ENCODE measurements at regions not wholly inside any gene's neighbourhood (a gene's known extent, or its start where the extent isn't known, plus 50 kb on each side); places are given as distances from the start of the nearest gene placed in this dataset.

- Histone ChIP-seq H3K9me3 (no peaks in the 10 kb centered on the region), H3K36me3 (no peaks in the 10 kb centered on the region), H3K4me3 (ENCODE audit: low read depth in 1 of 2, low read length in 1 of 2) (no peak overlapping the region), H3K27ac (no peak overlapping the region), H3K27me3 (no peaks in the 10 kb centered on the region), H3K4me1 (ENCODE audit: control insufficient read depth in 1 of 2, insufficient read depth in 1 of 2, low read depth in 1 of 2, low read length in 1 of 2) (no peaks in the 10 kb centered on the region)
- TF ChIP-seq, protein P1, sequence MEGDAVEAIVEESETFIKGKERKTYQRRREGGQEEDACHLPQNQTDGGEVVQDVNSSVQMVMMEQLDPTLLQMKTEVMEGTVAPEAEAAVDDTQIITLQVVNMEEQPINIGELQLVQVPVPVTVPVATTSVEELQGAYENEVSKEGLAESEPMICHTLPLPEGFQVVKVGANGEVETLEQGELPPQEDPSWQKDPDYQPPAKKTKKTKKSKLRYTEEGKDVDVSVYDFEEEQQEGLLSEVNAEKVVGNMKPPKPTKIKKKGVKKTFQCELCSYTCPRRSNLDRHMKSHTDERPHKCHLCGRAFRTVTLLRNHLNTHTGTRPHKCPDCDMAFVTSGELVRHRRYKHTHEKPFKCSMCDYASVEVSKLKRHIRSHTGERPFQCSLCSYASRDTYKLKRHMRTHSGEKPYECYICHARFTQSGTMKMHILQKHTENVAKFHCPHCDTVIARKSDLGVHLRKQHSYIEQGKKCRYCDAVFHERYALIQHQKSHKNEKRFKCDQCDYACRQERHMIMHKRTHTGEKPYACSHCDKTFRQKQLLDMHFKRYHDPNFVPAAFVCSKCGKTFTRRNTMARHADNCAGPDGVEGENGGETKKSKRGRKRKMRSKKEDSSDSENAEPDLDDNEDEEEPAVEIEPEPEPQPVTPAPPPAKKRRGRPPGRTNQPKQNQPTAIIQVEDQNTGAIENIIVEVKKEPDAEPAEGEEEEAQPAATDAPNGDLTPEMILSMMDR (IDR thresholded peaks at IDR 0.05) = no peak
Measured at GRCh38 chr1:80241566-80241965, 1235.0 kb upstream of the ADGRL4 start.

DNA sequence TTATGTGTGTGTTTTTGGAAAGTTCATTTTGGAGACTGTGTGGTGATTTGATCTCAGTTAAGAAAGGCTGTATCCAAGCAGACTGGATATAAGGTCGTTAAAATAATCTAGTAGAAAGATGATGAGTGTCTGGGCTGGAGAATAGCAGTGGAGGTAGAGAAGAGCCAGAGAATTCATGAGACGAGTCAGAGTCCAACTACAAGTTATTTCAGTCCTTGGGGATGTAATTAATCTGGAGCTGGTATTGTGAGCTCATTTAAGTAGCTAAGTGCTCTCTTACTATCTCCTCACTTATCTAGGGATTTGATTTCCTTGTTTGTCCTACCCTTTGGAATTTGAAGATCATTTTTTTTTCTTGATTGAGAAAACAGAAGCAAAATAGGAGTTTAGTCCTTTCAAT lies 1219.0 kb upstream of the ADGRL4 start:
- TF ChIP-seq, protein P1 (IDR thresholded peaks at IDR 0.05) = no peak
- Histone ChIP-seq H3K4me3 (ENCODE audit: low read depth in 1 of 2, low read length in 1 of 2) (no peak overlapping the region), H3K4me1 (ENCODE audit: control insufficient read depth in 1 of 2, insufficient read depth in 1 of 2, low read depth in 1 of 2, low read length in 1 of 2) (no peaks in the 10 kb centered on the region), H3K9me3 (no peaks in the 10 kb centered on the region), H3K36me3 (no peaks in the 10 kb centered on the region), H3K27ac (no peak overlapping the region), H3K27me3 (no peaks in the 10 kb centered on the region)

DNA sequence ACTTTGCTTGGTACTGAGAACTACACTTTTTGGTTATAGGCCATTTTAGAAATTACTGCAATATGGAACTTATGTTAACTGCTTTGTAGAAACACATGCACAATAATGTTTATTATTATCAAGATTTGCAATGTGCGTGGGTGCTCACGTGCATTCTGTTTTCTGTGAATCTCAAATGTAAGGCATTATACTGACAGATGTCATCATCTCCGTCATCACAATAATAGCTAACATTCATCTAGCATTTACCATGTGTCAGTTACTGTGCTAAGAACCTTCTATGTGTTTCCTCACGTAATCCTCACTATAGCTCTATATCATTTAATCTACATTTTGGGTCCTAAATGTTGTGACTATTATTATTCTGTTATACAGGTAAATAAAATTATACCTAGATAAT lies 1214.8 kb upstream of the ADGRL4 start:
- Histone ChIP-seq H3K9me3 (no peaks in the 10 kb centered on the region), H3K27me3 (no peaks in the 10 kb centered on the region), H3K27ac (no peak overlapping the region), H3K4me1 (ENCODE audit: control insufficient read depth in 1 of 2, insufficient read depth in 1 of 2, low read depth in 1 of 2, low read length in 1 of 2) (no peaks in the 10 kb centered on the region), H3K4me3 (ENCODE audit: low read depth in 1 of 2, low read length in 1 of 2) (no peak overlapping the region), H3K36me3 (no peaks in the 10 kb centered on the region)
- TF ChIP-seq, protein P1 (IDR thresholded peaks at IDR 0.05) = no peak

DNA sequence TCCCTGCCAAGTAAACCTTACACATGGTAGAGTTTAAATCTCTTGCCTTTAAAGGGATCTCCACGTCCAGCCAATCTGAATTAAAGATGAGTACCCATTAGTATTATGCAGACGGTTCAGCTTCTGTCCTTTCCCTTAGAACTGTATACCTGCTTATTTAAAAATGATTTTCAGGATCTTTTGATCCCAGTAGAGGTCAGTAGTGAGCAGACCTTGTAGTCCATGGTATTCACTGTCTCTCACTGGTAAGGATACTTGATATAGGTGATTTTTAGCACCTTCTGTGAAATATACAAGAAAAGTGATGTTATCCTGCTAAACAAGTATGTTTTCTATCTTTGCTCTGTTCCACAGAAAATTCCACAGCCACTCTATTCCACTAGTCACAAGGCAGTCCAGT lies 1211.6 kb upstream of the ADGRL4 start:
- Histone ChIP-seq H3K4me3 (ENCODE audit: low read depth in 1 of 2, low read length in 1 of 2) (no peak overlapping the region), H3K27ac (no peak overlapping the region), H3K27me3 (no peaks in the 10 kb centered on the region), H3K36me3 (no peaks in the 10 kb centered on the region), H3K9me3 (no peaks in the 10 kb centered on the region), H3K4me1 (ENCODE audit: control insufficient read depth in 1 of 2, insufficient read depth in 1 of 2, low read depth in 1 of 2, low read length in 1 of 2) (no peaks in the 10 kb centered on the region)
- TF ChIP-seq, protein P1 (IDR thresholded peaks at IDR 0.05) = no peak

DNA sequence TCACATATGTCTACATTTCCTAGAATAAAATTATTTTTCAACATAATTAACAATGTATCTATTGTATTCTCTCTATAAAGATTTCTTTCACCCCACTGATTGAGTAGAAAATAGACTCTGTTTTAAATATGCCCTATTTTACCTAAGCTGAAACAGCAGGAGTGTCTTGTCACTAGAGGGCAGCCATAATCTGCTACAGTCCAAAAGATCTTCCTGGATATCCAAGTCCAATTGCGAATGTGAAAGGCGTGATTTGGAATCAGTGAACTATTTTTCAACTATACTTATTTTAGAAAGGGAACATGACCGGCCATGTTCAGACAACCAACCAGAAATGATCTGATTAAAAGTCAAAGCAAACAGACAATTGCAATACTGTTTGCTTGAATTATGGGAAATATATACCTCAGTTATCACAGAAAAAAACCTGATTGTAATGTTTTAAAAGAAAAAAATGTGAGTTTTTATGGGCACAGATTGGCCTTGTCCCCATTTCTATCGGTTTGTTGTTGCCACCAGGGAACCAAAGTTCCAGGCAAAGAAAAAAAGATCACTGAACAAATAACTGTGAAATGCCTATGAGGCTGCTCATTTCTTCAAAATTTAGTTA lies 1211.0 kb upstream of the ADGRL4 start:
- Histone ChIP-seq H3K27me3 (no peaks in the 10 kb centered on the region), H3K9me3 (no peaks in the 10 kb centered on the region), H3K36me3 (no peaks in the 10 kb centered on the region), H3K4me3 (ENCODE audit: low read depth in 1 of 2, low read length in 1 of 2) (no peak overlapping the region), H3K27ac (no peak overlapping the region), H3K4me1 (ENCODE audit: control insufficient read depth in 1 of 2, insufficient read depth in 1 of 2, low read depth in 1 of 2, low read length in 1 of 2) (no peaks in the 10 kb centered on the region)
- TF ChIP-seq, protein P1 (IDR thresholded peaks at IDR 0.05) = no peak

Measured in neutrophil (primary cell).